Amniotic epithelial cell (primary cell): ENCODE measurements at regions not wholly inside any gene's neighbourhood (a gene's known extent, or its start where the extent isn't known, plus 50 kb on each side); places are given as distances from the start of the nearest gene placed in this dataset.

ENCODE experiments used
- DNase-seq: peaks from one replicate; pipeline ENCODE4 v3.0.0-alpha.2; 2010; ENCODE audit warnings: low read depth

GRCh38 chr6:4587171-4587570 is 189.0 kb upstream of the CDYL start:
- no peak for DNase-seq

- no peak for DNase-seq
Measured at GRCh38 chr6:4586469-4586859, 189.7 kb upstream of the CDYL start.

GRCh38 chr6:4585682-4586468 is 190.3 kb upstream of the CDYL start:
- DNase-seq, result no peak

GRCh38 chr6:4584801-4585200 is 191.4 kb upstream of the CDYL start:
- no peak for DNase-seq

GRCh38 chr6:4582506-4583417 is 193.4 kb upstream of the CDYL start:
- peak; percentile 79 for DNase-seq

- peak; percentile 98 for DNase-seq
Measured at GRCh38 chr6:4581468-4582385, 194.5 kb upstream of the CDYL start.

- peak; percentile 41 for DNase-seq
Measured at GRCh38 chr6:4580361-4580760, 195.8 kb upstream of the CDYL start.

GRCh38 chr6:4577406-4577805 is 198.8 kb upstream of the CDYL start:
- peak; percentile 99 for DNase-seq

- peak; percentile 7 for DNase-seq
Measured at GRCh38 chr6:4575714-4576113, 200.5 kb upstream of the CDYL start.

GRCh38 chr6:4574007-4574406 is 202.2 kb upstream of the CDYL start:
- DNase-seq, result peak; percentile 91

- no peak for DNase-seq
Measured at GRCh38 chr6:4571011-4571410, 205.2 kb upstream of the CDYL start.

GRCh38 chr6:4568138-4568537 is 208.1 kb upstream of the CDYL start:
- no peak for DNase-seq

- DNase-seq, result peak; percentile 55
Measured at GRCh38 chr6:4567141-4567540, 209.1 kb upstream of the CDYL start.

- no peak for DNase-seq
Measured at GRCh38 chr6:4565301-4566250, 210.6 kb upstream of the CDYL start.

GRCh38 chr6:4564801-4565271 is 211.4 kb upstream of the CDYL start:
- DNase-seq, result peak; percentile 19

- no peak for DNase-seq
Measured at GRCh38 chr6:4563877-4564276, 212.3 kb upstream of the CDYL start.

GRCh38 chr6:4563156-4563555 is 213.0 kb upstream of the CDYL start:
- no peak for DNase-seq

GRCh38 chr6:4561773-4562400 is 214.3 kb upstream of the CDYL start:
- no peak for DNase-seq

GRCh38 chr6:4561078-4561435 is 215.1 kb upstream of the CDYL start:
- no peak for DNase-seq
